Spleen (tissue), 7 donors: ENCODE measurements at regions not wholly inside any gene's neighbourhood (a gene's known extent, or its start where the extent isn't known, plus 50 kb on each side); places are given as distances from the start of the nearest gene placed in this dataset.

Experiments used
- POLR2AphosphoS5 ChIP-seq, 3 donors: sonication (generic); formaldehyde crosslinking; IDR thresholded peaks; one replicate each; pipeline ENCODE4 v1.5.1; 2017; ENCODE audit warnings: antibody characterized with exemption in 3 of 3
- TF ChIP-seq, protein P1 (sequence below), 11 experiments: fragments of 200-600 bp in 7 of 11; fragments of 450-650 bp in 4 of 11; sonication (generic) in 4 of 11; IDR thresholded peaks in 8 of 11; conservative IDR thresholded peaks in 3 of 11; 1 replicate in 7 of 11; 2 replicates in 4 of 11; pipeline versions ENCODE4 v1.4.0 to v1.8.0; 2016 to 2021; ENCODE audit warnings: antibody characterized with exemption in 11 of 11, inconsistent platforms in 4 of 11, mild to moderate bottlenecking in 1 of 11
- donor health status: DM: no; HTN: no; CAD: no; lungs with moderate emphysema.
- donor health status: DM: no; HTN: no; CAD: no.
- donor health status: DM: no; HTN: no; CAD: no.

DNA sequence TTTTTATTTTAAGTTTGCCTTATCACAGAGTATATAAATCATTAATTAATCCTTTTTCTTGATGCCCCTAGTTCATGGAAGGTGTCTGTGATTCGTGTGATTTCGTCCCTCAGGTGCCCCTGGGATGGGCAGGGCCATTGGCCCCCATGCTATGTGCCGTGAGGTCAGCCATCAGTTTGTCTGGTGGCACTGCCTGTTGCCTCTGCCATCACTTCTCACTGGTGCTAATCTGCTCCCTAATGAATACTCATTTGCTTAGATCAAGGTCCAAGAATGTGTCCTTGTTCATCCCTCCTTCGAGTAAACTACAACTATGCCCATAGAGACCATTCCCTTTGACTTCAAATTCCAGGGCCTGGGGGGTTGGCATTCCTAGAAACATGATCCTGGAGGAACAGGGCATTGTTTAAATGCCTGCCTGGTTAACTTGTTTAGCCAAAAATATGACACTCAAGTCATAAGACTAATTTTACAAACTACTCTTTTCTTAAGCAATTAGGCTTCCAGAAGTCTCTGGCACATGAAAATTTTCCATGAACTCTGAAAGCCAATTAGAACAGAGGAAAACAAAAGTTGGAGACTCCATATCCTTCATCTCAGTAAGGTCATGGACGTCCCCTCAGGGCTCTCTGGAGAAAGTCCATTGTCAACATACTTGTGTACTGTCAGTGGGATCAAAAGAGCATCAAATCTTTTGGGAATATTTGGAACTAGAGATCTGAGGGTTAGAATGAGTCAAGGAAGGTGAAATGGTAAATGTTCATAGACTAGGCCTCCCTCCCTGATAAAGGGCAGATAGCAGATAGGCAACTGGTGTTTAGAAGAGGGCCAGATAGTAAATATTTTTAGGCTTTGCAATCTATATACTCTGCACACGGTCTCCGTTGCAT, 90.9 kb upstream of the PLXNC1 start:
- TF ChIP-seq, protein P1, sequence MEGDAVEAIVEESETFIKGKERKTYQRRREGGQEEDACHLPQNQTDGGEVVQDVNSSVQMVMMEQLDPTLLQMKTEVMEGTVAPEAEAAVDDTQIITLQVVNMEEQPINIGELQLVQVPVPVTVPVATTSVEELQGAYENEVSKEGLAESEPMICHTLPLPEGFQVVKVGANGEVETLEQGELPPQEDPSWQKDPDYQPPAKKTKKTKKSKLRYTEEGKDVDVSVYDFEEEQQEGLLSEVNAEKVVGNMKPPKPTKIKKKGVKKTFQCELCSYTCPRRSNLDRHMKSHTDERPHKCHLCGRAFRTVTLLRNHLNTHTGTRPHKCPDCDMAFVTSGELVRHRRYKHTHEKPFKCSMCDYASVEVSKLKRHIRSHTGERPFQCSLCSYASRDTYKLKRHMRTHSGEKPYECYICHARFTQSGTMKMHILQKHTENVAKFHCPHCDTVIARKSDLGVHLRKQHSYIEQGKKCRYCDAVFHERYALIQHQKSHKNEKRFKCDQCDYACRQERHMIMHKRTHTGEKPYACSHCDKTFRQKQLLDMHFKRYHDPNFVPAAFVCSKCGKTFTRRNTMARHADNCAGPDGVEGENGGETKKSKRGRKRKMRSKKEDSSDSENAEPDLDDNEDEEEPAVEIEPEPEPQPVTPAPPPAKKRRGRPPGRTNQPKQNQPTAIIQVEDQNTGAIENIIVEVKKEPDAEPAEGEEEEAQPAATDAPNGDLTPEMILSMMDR (IDR thresholded peaks at IDR 0.05 in 8 of 11, conservative IDR thresholded peaks at IDR 0.05 in 3 of 11) = no peak
- no peak for TF ChIP-seq POLR2AphosphoS5 (IDR thresholded peaks at IDR 0.05)
